Ovary (tissue), 7 donors: ENCODE measurements at regions not wholly inside any gene's neighbourhood (a gene's known extent, or its start where the extent isn't known, plus 50 kb on each side); places are given as distances from the start of the nearest gene placed in this dataset.

ENCODE experiments used
- DNase-seq, 5 donors: peaks; one replicate each; pipeline ENCODE4 v3.0.0-alpha.2; 2019 to 2020
- H3K27ac ChIP-seq, 2 donors: fragments of 200-600 bp; one replicate each; pipeline versions ENCODE4 v1.5.1 to v1.8.0; 2019 to 2022
- H3K27me3 ChIP-seq: fragments of 200-600 bp; one replicate; pipeline ENCODE4 v1.8.0; 2022
- H3K36me3 ChIP-seq: fragments of 200-600 bp; sonication (generic); one replicate; pipeline ENCODE4 v1.5.1; 2019
- H3K4me1 ChIP-seq: one replicate; pipeline ENCODE4 v1.8.1; 2013; ENCODE audit warnings: mild to moderate bottlenecking, moderate library complexity; ENCODE audit not compliant: insufficient read depth
- H3K4me3 ChIP-seq: fragments of 200-600 bp; sonication (generic); one replicate; pipeline ENCODE4 v1.5.1; 2017
- H3K9me3 ChIP-seq, 2 donors: fragments of 200-600 bp in 1 of 2; sonication (generic) in 1 of 2; one replicate each; pipeline versions ENCODE4 v1.5.1 to v1.8.1; 2013 to 2019; ENCODE audit warnings: mild to moderate bottlenecking in 1 of 2, moderate library complexity in 1 of 2
- CTCF ChIP-seq, 3 donors: fragments of 450-650 bp in 2 of 3; fragments of 200-600 bp in 1 of 3; IDR thresholded peaks; one replicate each; pipeline versions ENCODE4 v1.5.1 to v1.8.0; 2016 to 2022; ENCODE audit warnings: antibody characterized with exemption in 3 of 3, mild to moderate bottlenecking in 1 of 3
- EP300 ChIP-seq: sonication (generic); formaldehyde crosslinking; IDR thresholded peaks from one replicate; pipeline ENCODE4 v1.6.1; 2017; ENCODE audit warnings: antibody characterized with exemption
- POLR2A ChIP-seq: fragments of 450-650 bp; IDR thresholded peaks from one replicate; pipeline ENCODE4 v1.6.1; 2017; ENCODE audit warnings: antibody characterized with exemption, mild to moderate bottlenecking, moderate library complexity
- WGBS, 3 donors: extraction: QIAGEN DNeasy Blood & Tissue Kit in 1 of 3; methylation state at CpG; one replicate each; pipeline versions ENCODE4 v1.1.5 to v1.1.7; 2013 to 2017; 5-methylcytosine and 5-hydroxymethylcytosine counted together
- intact Hi-C, 4 donors: fragments of 100-400 bp; cut with DNase I; formaldehyde crosslinking; loops; one replicate each; pipeline versions ENCODE4 v1.11.0 to v1.15.1; 2022 to 2023
- donor health status: DM: no; HTN: no; CAD: no; lungs with moderate emphysema.
- donor health status: DM: no; HTN: no; CAD: no.
- donor health status: Bipolar disorder and iron deficiency.
- donor health status: DM: no; HTN: no; CAD: no.
- donor health status: DM: yes; HTN: yes; CAD: no.

- whole genome bisulfite sequencing, 3 donors: 75 to 83% (median 78%) methylated on average over 2 of the region's 2 CpGs
- Histone ChIP-seq H3K27ac (no peak overlapping the region), H3K9me3 (no peaks in the 10 kb centered on the region), H3K4me3 (no peak overlapping the region), H3K4me1 (no peaks in the 10 kb centered on the region), H3K36me3 (no peaks in the 10 kb centered on the region), H3K27me3 (no peaks in the 10 kb centered on the region)
- DNase-seq: no peak
- TF ChIP-seq POLR2A (no peak), CTCF (IDR thresholded peaks at IDR 0.05) (no peak), EP300 (no peak)
- intact Hi-C loops: no loop called here
Measured at GRCh38 chrX:113651306-113651705, 810.7 kb upstream of the AMOT start.

GRCh38 chrX:113644426-113644825 lies 803.8 kb upstream of the AMOT start:
- no peaks in the 10 kb centered on the region for H3K27me3 ChIP-seq

GRCh38 chrX:113634565-113634964 lies 793.9 kb upstream of the AMOT start:
- no peaks in the 10 kb centered on the region for H3K36me3 ChIP-seq
- WGBS, 3 donors: 57 to 69% (median 65%) methylated on average over 2 of the region's 2 CpGs
- no peak overlapping the region for H3K27ac ChIP-seq
- no peak for TF ChIP-seq POLR2A
- TF ChIP-seq CTCF (IDR thresholded peaks at IDR 0.05): no peak
- TF ChIP-seq EP300: no peak
- intact Hi-C loops: no loop called here
- H3K27me3 ChIP-seq: no peaks in the 10 kb centered on the region
- no peak overlapping the region for H3K4me3 ChIP-seq
- no peaks in the 10 kb centered on the region for H3K9me3 ChIP-seq
- no peaks in the 10 kb centered on the region for H3K4me1 ChIP-seq
- DNase-seq: no peak

More at GRCh38 chrX:113644426-113644825, 803.8 kb upstream of the AMOT start:
- no peak overlapping the region for H3K4me3 ChIP-seq
- no peaks in the 10 kb centered on the region for H3K9me3 ChIP-seq
- intact Hi-C loops: no loop called here
- no peak for TF ChIP-seq EP300
- TF ChIP-seq POLR2A: no peak
- TF ChIP-seq CTCF (IDR thresholded peaks at IDR 0.05): no peak
- H3K4me1 ChIP-seq: no peaks in the 10 kb centered on the region
- H3K36me3 ChIP-seq: no peaks in the 10 kb centered on the region
- 68 to 72% (median 70%) methylated on average over 3 of the region's 3 CpGs for WGBS, 3 donors
- H3K27ac ChIP-seq: no peak overlapping the region
- DNase-seq: no peak

- TF ChIP-seq EP300 (no peak), CTCF (IDR thresholded peaks at IDR 0.05) (no peak), POLR2A (no peak)
- intact Hi-C loops: no loop called here
Measured at GRCh38 chrX:113629326-113629725, 788.7 kb upstream of the AMOT start.

More at GRCh38 chrX:113629326-113629725, 788.7 kb upstream of the AMOT start:
- Histone ChIP-seq H3K27me3 (no peaks in the 10 kb centered on the region), H3K4me3 (no peak overlapping the region), H3K9me3 (no peaks in the 10 kb centered on the region), H3K4me1 (no peaks in the 10 kb centered on the region), H3K36me3 (no peaks in the 10 kb centered on the region), H3K27ac (no peak overlapping the region)
- DNase-seq: no peak
- WGBS, 3 donors: 66 to 72% (median 69%) methylated on average over 3 of the region's 3 CpGs
